BE2C (cell line): ENCODE measurements at regions not wholly inside any gene's neighbourhood (a gene's known extent, or its start where the extent isn't known, plus 50 kb on each side); places are given as distances from the start of the nearest gene placed in this dataset.

Experiments
- DNase-seq: peaks from one replicate; pipeline ENCODE4 v3.0.0-alpha.2; 2020
- H3K27me3 ChIP-seq: fragments of 250-450 bp; sonication (Bioruptor Pico); 2 replicates; pipeline ENCODE4 v1.5.1; 2020; ENCODE audit warnings: mild to moderate bottlenecking
- H3K36me3 ChIP-seq: fragments of 250-450 bp; sonication (Bioruptor Pico); 2 replicates; pipeline ENCODE4 v1.5.1; 2020; ENCODE audit warnings: mild to moderate bottlenecking
- H3K4me1 ChIP-seq: fragments of 250-450 bp; sonication (Bioruptor Pico); 2 replicates; pipeline ENCODE4 v1.5.1; 2020
- H3K4me3 ChIP-seq: 2 replicates; pipeline ENCODE4 v1.5.1; 2011; ENCODE audit warnings: low read depth, low read length
- H3K9me3 ChIP-seq: fragments of 250-450 bp; sonication (Bioruptor Pico); 2 replicates; pipeline ENCODE4 v1.5.1; 2020
- TF ChIP-seq, protein P1 (sequence below): IDR thresholded peaks from 2 replicates; pipeline ENCODE4 v1.5.1; 2012; ENCODE audit warnings: mild to moderate bottlenecking, low read depth, low read length

DNA sequence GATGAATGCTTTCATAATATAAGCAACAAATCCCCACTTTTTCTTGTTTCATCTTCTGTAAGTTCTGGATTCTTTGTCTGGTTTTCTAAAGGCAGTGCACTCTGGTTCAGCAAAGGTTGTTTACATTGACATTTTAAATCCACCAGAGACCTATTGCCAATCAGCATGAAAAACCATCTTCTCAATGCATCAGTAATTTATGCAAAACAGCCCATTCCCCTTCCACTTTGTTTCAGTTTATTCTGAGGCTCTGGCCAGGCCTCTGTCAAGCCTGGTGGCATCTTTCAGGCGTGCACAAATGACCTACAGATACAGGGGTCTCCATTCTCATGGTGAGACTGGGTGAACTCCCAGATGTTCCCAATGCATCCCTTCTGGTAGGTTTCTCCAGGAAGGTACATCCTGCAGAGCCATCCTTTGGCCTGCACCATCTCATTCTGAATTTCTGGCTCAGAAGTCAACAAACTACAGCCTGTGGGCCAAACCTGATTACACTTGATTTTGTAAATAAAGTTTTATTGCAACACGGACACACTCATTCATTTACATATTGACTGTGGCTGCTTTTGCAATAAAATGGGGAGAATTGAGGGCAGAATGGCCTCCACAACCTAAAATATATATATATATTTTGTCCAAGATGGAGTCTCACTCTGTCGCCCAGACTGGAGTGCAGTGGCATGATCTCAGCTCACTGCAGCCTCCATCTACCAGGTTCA lies 405.4 kb downstream of the PREX1 start:
- no peaks in the 10 kb centered on the region for H3K36me3 ChIP-seq
- H3K9me3 ChIP-seq = no peaks in the 10 kb centered on the region
- no peak for DNase-seq
- TF ChIP-seq, protein P1, sequence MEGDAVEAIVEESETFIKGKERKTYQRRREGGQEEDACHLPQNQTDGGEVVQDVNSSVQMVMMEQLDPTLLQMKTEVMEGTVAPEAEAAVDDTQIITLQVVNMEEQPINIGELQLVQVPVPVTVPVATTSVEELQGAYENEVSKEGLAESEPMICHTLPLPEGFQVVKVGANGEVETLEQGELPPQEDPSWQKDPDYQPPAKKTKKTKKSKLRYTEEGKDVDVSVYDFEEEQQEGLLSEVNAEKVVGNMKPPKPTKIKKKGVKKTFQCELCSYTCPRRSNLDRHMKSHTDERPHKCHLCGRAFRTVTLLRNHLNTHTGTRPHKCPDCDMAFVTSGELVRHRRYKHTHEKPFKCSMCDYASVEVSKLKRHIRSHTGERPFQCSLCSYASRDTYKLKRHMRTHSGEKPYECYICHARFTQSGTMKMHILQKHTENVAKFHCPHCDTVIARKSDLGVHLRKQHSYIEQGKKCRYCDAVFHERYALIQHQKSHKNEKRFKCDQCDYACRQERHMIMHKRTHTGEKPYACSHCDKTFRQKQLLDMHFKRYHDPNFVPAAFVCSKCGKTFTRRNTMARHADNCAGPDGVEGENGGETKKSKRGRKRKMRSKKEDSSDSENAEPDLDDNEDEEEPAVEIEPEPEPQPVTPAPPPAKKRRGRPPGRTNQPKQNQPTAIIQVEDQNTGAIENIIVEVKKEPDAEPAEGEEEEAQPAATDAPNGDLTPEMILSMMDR = no peak
- H3K4me3 ChIP-seq = no peak overlapping the region
- H3K27me3 ChIP-seq = no peaks in the 10 kb centered on the region
- H3K4me1 ChIP-seq = no peaks in the 10 kb centered on the region

DNA sequence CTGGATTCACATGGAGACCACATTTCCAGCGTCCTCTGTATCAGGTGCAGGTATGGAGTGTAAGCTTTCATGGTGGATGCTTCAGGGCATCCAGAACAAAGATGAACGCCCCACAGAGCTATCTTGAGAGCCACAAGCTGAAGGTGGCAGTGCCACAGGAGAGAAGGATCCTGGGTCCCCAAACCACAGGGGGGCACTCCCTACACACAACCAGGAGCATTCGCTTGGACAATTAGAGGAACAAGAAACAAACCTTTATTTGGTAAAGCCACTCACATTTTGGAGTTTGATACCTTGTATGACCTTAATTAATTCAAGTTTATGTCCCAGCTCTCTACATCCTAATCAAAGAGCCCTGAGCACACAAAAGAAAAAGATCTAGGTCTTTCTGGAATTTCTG lies 406.3 kb downstream of the PREX1 start:
- H3K4me3 ChIP-seq = no peak overlapping the region
- H3K4me1 ChIP-seq = no peaks in the 10 kb centered on the region
- no peaks in the 10 kb centered on the region for H3K27me3 ChIP-seq
- no peaks in the 10 kb centered on the region for H3K36me3 ChIP-seq
- H3K9me3 ChIP-seq = no peaks in the 10 kb centered on the region
- TF ChIP-seq, protein P1 = peak; percentile 53
- no peak for DNase-seq

DNA sequence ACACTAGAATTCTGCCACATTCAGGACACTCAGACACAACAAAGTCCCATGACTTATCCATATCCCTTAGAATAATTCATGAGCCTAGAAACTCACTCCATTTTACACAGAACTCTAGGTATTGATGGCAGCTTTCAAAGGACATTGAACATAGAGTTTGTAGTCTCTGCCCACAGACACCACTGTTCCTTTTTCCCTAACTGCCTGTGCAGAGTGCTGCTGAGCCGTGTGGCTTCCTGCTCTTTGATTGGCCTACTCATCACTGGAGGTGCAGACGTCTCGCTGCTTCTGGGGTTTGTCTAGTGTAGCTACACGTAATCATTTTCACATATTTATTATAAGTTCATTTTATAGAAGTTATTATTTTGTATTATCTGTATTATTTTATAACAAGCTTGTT lies 407.6 kb downstream of the PREX1 start:
- TF ChIP-seq, protein P1 = no peak
- no peaks in the 10 kb centered on the region for H3K4me1 ChIP-seq
- no peaks in the 10 kb centered on the region for H3K9me3 ChIP-seq
- DNase-seq = no peak
- H3K27me3 ChIP-seq = no peaks in the 10 kb centered on the region
- no peaks in the 10 kb centered on the region for H3K36me3 ChIP-seq
- H3K4me3 ChIP-seq = no peak overlapping the region

DNA sequence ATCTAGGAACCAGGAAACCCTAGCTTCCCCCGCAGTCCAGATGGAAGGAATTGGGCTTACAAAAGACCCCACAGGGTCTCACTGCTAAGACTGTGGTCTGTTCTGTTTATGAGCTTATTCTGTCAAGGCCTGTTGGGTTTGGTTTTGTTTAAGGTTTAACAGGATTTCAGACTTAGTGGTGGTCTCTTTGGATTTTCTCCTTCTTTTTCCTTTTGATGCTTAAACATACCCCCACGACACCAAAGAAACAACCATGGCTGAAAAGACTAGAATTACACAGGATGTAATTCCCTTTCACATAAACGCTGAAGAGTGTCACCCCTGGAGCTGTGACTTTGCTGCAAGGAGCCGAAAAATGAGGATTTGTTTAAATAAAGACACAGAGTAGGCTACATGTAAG lies 408.6 kb downstream of the PREX1 start:
- Histone ChIP-seq H3K4me1 (peaks cover 6% of the 10 kb centered on the region), H3K27me3 (no peaks in the 10 kb centered on the region), H3K9me3 (no peaks in the 10 kb centered on the region), H3K4me3 (no peak overlapping the region), H3K36me3 (no peaks in the 10 kb centered on the region)
- no peak for DNase-seq
- TF ChIP-seq, protein P1 = no peak

DNA sequence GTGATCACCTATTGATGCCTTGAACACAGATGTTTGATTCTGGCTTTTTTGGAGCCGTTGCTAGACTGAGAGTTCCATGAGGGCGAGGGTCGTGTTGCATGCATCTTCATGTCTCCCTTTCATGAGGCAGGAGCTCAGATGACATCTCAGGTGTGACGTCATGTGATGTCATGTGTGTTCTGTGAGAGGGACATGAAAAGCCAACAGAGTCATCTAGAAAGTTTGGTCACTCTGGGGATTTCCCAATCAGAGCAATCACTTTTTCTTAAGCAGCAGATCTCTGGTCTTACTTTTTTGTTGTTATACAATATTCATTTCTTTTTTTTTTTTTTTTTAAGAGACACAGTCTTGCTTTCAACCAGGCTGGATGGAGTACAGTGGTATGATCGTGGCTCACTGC lies 411.8 kb downstream of the PREX1 start:
- Histone ChIP-seq H3K27me3 (no peaks in the 10 kb centered on the region), H3K4me1 (peaks cover 6% of the 10 kb centered on the region), H3K9me3 (no peaks in the 10 kb centered on the region), H3K4me3 (no peak overlapping the region), H3K36me3 (no peaks in the 10 kb centered on the region)
- no peak for DNase-seq
- TF ChIP-seq, protein P1 = no peak

DNA sequence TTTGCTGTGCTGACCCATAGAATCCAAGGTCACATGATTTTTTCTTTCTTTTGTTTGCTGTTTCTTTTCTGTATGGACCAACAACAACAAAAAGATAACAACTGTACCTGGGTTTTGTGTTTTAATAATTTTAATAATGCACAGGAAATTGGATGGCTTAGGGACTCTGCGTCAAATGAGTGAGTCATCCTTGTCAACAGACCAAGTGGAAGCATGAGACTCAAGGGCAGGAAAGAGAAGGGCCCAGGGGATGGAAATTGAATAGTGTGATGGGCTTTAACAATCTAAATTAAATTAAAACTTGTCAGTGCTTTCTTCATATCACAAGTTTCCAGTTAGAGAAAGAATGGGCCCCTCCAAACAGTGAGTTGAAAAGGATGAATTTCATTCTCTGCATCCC lies 413.0 kb downstream of the PREX1 start:
- Histone ChIP-seq H3K4me3 (no peak overlapping the region), H3K9me3 (no peaks in the 10 kb centered on the region)
- TF ChIP-seq, protein P1 = no peak

More for the DNA sequence above, 413.0 kb downstream of the PREX1 start:
- Histone ChIP-seq H3K36me3 (no peaks in the 10 kb centered on the region), H3K27me3 (no peaks in the 10 kb centered on the region), H3K4me1 (peaks cover 6% of the 10 kb centered on the region)
- no peak for DNase-seq
